HG02884 (cell line): ENCODE measurements at regions not wholly inside any gene's neighbourhood (a gene's known extent, or its start where the extent isn't known, plus 50 kb on each side); places are given as distances from the start of the nearest gene placed in this dataset.
"Not testable (repeated sequence)": the region's sequence is repeated elsewhere in the genome, so short reads cannot be mapped to it uniquely, and the experiment has no call there.

ENCODE experiments used
- ATAC-seq: cut with Tn5 transposase; IDR thresholded peaks from one replicate; pipeline ENCODE4 v1.9.1; 2021; ENCODE audit warnings: mild to moderate bottlenecking, moderate library complexity; ENCODE audit not compliant: unreplicated experiment

GRCh38 chr18:70641156-70641775 lies 352.4 kb downstream of the SOCS6 start:
- no peak for ATAC-seq

- ATAC-seq = no peak
Measured at GRCh38 chr18:70640336-70640887, 351.6 kb downstream of the SOCS6 start.

DNA sequence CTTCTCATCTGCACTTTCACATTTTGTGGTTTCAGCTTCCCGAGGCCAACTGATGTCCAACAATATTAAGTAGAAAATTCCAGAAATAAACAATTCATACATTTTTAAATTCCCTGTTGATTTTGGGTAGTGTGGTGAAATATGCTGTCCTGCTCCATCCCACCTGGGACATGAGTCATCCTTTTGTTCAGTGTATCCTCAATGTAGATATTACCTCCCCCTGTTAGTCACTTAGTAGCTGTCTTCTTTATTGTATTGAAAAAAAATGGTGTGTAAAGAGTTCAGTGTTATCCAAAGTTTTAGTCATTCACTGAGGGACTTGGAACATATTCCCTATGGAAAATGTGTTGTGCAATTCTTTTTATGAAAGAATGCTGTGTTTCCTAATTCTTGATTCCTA lies 348.1 kb downstream of the SOCS6 start:
- ATAC-seq = no peak

DNA sequence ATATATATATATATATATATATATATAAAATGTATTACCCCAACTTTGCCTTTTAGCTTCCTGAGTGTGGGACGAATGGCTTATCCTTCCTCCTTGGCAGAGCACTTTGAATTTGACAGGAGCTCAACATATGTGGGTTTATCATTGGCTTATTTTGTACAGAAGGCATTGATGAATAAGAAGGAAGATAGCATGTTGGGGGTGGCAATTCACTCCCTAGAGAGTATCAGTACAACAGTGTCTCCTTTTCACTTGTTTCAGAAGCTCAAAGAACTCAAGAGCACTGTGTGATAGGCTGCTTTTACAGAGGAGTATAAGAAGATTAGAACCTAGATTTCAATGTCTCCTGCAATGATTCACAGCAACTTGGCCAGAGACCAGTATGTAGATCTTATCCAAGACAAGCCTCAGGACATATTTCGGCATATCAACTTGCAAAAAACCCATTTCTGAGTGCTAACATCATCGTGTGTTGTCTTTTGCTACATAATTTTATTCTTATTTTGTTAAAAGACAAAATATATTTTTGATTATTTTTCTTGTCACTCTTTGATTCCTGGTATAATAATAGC lies 345.8 kb downstream of the SOCS6 start:
- no peak for ATAC-seq

DNA sequence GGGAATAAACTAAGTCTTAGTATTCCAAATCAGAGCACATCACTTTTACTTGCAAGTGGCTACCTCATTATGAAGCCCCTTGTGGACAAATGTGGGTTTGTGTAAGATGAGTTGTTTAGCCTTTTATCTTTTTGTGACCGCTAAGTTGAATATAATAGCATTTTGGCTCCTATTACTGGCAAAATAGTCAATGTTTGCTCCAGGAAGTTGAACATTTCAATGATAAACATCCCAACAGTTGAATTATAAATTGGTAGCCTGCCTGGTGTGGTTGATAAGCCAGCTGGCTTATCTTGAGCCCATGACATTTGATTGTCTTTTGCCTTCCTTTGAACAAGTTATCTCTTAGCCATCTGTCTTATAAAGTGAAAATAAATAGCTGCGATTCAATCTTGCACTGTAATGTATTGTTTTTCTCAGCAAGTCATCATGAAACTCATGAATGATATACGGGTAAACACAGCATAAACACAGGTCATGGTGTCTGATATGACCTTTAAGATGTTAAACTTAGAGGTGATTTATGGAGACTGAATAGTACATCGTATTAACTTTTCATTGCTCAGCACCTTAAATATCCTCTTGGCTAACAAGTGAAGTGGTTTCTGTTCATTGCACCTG lies 338.4 kb downstream of the SOCS6 start:
- no peak for ATAC-seq

DNA sequence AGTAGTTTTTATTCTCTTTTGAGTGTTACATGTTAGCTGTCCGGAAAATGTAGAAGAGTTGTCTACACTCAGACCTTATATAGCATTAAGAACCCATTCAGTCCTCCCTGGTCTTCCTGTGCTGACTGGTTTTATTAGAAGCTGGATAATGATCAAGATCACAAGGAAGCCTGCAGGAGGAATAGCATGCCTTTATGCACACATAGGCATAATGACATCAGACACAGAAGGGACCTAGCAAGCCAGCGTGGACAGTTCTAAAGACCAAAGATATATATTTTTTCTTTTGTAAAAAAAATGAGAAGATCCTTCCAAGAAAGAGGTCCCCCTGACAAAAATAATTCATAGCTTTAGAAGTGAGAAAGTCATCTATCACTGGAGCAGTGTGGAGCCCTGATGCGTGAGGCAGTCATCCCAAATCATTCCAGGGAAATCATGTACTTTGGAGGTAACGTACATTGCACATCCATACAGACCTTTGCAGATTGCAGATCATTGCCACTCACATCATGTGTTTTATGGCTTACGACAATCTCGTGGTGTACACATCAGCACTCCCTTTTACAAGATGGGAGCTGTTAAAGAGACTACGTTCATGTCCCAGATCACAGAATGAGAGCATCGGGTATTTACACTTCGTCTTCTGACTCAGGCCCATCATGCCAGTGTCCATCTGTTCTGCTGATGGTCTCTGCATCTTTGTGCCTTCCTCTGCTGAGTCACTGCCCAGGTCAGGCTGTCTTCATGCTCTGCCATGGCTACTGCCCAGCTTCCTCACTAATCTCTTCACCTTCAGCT lies 334.0 kb downstream of the SOCS6 start:
- ATAC-seq = no peak

DNA sequence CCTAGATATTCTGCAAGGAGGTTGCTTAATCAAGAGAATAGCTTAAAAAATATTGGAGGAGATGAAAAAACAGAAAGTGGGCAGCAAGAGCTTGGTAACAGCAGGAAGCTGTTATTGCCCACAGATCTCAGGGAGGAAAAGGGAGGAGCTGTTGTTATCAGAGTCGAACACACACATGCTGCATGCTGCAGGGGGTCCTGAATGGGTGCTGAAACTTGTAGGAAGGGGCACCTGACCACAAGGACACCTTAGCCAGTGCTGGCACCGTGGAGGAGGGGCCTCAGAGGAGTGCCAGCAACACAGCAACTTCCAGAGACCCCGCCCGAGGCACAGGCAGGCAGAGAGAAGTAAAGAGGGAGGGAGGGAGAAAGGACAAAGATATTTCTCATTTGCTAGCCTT lies 332.9 kb downstream of the SOCS6 start:
- no peak for ATAC-seq

DNA sequence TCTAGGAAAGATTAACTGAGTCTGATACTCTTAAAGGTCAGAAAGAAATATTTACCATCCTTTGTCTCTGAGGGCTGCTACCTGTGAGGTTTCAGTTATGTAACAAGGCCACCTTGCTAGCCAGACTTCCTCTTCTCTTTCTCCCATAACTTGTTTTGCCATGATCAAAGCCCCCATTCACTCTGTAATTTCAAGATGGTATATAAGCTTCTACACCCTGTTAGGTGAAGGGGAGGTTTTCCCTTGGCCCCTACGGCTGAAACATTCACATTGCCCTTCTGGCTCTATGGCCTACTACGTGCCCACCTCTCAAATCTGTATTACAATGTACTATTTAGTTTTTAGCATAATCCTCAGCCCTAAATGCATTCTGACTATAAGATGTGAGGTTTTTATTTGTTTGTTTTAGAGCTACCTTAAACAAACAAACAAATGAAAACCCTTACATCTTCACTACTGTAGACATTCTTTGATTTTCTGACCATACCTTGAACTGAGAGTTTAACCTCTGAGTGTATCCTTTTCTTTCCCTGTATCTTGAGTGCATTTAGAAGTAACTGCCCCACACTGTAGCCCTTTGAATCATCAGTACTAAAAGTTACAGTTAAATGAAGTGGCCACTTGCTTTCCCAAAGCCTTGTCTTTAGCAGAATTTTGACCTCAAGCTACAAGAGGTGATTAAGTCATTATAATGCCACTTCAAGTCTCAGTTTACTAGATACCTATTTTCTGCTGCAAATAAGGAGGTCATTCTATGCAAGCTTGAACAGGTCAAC lies 332.2 kb downstream of the SOCS6 start:
- ATAC-seq = no peak

DNA sequence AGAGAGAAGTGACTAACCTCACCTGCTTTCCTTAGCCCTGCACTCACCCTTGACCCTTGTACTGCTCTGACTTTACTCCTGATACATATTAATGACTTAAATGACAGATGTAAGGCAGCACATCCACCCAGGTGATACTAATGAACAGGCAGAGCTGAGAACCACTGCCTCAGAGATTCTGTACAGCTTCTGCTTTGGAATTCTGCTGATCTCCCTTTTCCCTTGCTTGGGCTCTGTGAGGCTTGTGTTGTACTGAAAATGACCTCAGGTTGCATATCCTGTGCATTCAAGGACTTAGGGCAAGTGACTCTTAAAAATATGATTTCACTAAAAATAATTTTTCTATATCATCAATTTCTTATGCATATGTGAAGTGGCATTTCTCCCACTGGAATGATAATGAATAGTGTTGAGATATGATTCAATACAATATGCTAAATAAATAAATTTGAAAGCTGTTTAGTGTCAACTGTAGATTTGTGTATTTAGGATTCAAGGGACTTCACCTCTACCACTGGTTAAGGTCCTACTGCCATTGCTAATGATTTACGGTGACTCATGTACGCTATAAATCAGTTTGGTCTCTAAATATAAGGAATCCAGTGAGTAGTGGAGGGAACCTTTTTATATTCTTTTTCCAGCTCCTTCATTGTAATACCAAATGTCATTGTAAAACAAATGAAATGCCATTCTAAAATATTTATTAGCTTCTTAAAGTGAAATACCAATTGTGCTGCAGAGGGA lies 328.3 kb downstream of the SOCS6 start:
- ATAC-seq = no peak

GRCh38 chr18:70600225-70600925 lies 311.5 kb downstream of the SOCS6 start:
- ATAC-seq = no peak

DNA sequence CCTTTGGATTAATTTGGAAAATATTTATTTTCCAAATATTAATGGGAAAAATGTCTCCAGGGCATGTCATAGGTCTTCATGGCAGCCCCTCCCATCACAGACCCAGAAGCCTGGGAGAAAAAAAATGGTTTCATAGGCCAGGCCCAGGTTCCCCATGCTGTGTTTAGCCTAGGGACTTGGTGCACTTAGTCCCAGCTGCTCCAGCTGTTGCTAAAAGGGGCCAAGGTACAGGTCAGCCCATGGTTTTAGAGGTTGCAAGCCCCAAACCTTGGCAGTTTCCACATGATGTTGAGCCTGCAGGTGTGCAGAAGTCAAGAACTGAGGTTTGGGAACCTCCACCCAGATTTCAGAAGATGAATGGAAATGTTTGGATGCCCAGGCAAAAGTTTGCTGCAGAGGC lies 309.6 kb downstream of the SOCS6 start:
- ATAC-seq = no peak

GRCh38 chr18:70582981-70583380 lies 294.1 kb downstream of the SOCS6 start:
- no peak for ATAC-seq

DNA sequence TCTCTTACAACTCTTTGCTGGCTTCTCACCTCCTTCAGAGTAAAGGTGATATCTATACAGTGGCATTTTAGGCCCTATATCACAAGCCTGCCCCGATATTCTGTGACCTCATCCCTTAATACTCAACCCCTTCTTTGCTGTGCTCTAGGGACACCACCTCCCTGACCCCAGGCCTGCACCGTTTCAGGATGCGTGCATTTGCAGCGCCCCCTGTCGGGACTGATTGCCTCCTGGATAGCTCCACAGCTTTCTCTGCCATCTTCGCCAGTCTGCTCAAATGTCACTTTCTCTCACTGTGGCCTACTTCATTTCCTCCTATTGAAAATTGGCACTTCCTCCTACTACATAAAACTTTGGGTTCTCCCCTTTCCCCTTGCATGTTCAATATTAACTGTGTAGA lies 289.6 kb downstream of the SOCS6 start:
- no peak for ATAC-seq

DNA sequence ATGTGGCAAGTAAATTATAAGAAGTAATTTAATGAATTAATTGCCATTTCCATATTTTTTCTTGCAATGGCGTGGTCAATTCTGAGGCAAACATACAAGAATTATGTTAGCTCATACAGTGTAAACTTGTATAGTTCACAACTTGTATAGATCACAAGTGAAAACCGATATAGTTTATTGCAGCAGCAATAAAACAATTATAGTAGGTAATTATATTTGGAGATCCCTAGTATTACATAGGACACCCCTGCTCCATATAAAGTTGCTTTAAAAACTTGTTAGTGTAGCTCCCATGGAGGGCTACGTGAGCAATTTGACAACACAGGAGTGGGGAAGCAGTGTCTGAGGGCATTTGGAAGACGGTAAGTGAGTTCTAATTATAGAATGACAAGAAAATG lies 288.2 kb downstream of the SOCS6 start:
- no peak for ATAC-seq

- no peak for ATAC-seq
Measured at GRCh38 chr18:70576276-70577022, 287.6 kb downstream of the SOCS6 start.

DNA sequence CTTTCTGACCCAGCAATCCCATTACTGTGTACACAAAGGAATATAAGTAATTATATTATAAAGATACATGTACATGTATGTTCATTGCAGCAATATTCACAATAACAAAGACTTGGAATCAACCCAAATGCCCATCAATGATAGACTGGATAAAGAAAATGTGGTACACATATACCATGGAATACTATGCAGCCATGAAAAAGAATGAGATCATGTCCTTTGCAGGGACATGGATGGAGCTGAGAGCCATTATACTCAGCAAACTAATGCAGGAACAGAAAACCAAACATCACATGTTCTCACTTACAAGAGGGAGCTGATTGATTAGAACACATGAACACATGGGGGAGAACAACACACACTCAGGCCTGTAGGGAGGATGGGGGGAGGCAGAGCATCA lies 286.1 kb downstream of the SOCS6 start:
- ATAC-seq = not testable (repeated sequence)

- ATAC-seq = not testable (repeated sequence)
Measured at GRCh38 chr18:70569647-70570046, 280.8 kb downstream of the SOCS6 start.

GRCh38 chr18:70559446-70559845 lies 270.6 kb downstream of the SOCS6 start:
- no peak for ATAC-seq

DNA sequence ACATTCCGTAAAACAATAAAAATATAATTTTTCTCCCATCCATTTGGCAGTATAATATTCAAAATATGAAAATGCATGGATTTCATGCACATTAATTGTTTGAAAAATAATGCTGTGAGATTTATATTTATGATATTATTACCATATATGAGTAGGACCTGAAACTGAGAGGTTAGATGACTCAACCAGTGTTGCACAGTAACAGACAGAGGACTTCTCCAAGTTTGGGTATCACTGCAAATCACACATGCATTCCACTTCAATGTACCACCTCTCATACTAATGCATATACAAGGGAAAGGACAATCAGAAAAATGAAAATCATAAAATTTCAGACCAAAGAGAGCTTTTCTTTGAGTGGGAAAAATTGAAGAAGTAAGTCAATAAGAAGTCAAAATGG lies 269.5 kb downstream of the SOCS6 start:
- no peak for ATAC-seq
